ENCODE measurements at regions not wholly inside any gene's neighbourhood (a gene's known extent, or its start where the extent isn't known, plus 50 kb on each side); places are given as distances from the start of the nearest gene placed in this dataset.

DNA sequence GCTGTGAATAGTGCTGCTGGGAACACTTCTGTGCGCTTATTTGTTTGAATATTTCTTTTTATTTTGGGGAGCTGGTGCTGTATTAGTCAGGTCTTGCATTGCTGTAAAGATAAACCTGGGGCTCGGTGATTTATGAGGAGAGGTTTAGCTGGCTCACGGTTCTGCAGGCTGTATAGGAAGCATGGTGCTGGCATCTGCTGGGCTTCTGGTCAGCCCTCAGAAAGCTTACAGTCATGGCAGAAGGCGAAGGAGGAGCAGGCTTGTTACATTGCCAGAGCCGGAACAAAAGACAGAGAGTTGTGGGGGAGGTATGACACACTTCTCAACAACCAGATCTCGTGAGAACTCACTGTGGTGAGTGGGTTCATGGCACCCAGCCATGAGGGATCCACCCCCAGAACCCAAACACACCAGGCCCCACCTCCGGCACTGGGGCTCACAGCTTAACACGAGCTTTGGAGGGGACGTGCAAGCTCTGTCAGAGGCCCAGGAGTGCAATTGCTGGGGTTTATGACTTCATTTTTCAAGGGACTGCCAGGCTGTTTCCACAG, 68.8 kb upstream of the GATA5 start:
- RAD21 ChIA-PET (ENCODE audit: unreplicated experiment), result no interaction called here
- Histone ChIP-seq H3K4me2 (ENCODE audit: control insufficient read depth, insufficient read depth) (no peak overlapping the region), H3K27ac (ENCODE audit: control insufficient read depth, insufficient read depth) (no peak overlapping the region), H2AFZ (ENCODE audit: control insufficient read depth, low read depth, low read length) (no peak overlapping the region), H4K20me1 (ENCODE audit: control insufficient read depth, insufficient read depth) (no peaks in the 10 kb centered on the region), H3K9ac (ENCODE audit: control insufficient read depth, insufficient read depth, low read length) (no peak overlapping the region), H3K27me3 (replicated peaks in 1 of 2; ENCODE audit: control insufficient read depth in 2 of 2, insufficient read depth in 2 of 2, low read length in 1 of 2) (peaks cover 0 to 5% of the 10 kb centered on the region in 2 experiments; a peak in 3 of 4 replicates), H3K9me3 (replicated peaks; ENCODE audit: control insufficient read depth, insufficient read depth, low read length) (no peaks in the 10 kb centered on the region; the same call in 2 of the 3 replicates), H3K79me2 (ENCODE audit: control insufficient read depth, insufficient read depth, low read length) (no peaks in the 10 kb centered on the region), H3K4me1 (ENCODE audit: control insufficient read depth, insufficient read depth, low read length) (no peaks in the 10 kb centered on the region), H3K4me3 (no peak overlapping the region), H3K36me3 (ENCODE audit: control insufficient read depth in 2 of 2, insufficient read depth in 2 of 2, low read length in 1 of 2) (no peaks in the 10 kb centered on the region)
- no peak for FAIRE-seq
- SMC1A ChIA-PET (ENCODE audit: uncharacterized antibody, unreplicated experiment), result no interaction called here
- WGBS (ENCODE audit: insufficient coverage, insufficient replicate concordance, low lambda C conversion rate, missing lambda C conversion rate), result 40% methylated on average over 9 of the region's 9 CpGs
- no peak for DNase-seq (ENCODE audit: low read depth, low spot score)
- CTCF ChIA-PET, result no interaction called here
- no peak for TF ChIP-seq RAD21 (IDR thresholded peaks at IDR 0.05; ENCODE audit: insufficient read depth, low read depth, low read length)
- no peak for TF ChIP-seq TARDBP (IDR thresholded peaks at IDR 0.05; ENCODE audit: borderline replicate concordance)
- TF ChIP-seq EP300 (IDR thresholded peaks at IDR 0.05; ENCODE audit: borderline replicate concordance in 1 of 2, control insufficient read depth in 1 of 2, low read depth in 2 of 2, low read length in 2 of 2), result no peak
- no peak for TF ChIP-seq CBX3 (IDR thresholded peaks at IDR 0.05; ENCODE audit: borderline replicate concordance, low read depth)
- POLR2A ChIA-PET, result no interaction called here
- no TSS peak for BruUV-seq (replicated peaks)
- in situ Hi-C loops (cut with MboI) (no loop called here), intact Hi-C loops (cut with micrococcal nuclease; ENCODE audit: unreplicated experiment) (no loop called here)
- no peak for ATAC-seq

DNA sequence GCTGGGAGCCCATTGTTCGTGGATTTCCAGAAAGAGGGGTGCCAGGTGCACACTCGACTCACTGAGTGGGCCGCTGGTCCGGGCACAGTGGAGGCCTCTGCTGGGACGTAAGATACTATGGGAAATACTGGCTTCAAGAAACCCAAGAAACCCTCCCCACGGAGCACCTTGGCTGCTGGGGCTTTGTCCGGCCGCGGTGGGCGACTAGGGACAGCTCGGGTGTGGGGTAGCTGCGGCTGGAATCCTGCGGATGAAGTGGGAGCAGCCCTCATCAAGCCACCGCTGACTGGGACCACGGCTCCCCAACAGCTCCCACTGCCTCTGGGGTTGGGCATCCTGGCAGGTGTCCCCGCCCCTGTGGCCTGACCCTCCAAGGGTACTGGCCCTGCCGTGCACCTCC, 69.5 kb upstream of the GATA5 start:
- ATAC-seq (no peak), FAIRE-seq (no peak)
- SMC1A ChIA-PET (ENCODE audit: uncharacterized antibody, unreplicated experiment), result no interaction called here
- TF ChIP-seq, protein P1, sequence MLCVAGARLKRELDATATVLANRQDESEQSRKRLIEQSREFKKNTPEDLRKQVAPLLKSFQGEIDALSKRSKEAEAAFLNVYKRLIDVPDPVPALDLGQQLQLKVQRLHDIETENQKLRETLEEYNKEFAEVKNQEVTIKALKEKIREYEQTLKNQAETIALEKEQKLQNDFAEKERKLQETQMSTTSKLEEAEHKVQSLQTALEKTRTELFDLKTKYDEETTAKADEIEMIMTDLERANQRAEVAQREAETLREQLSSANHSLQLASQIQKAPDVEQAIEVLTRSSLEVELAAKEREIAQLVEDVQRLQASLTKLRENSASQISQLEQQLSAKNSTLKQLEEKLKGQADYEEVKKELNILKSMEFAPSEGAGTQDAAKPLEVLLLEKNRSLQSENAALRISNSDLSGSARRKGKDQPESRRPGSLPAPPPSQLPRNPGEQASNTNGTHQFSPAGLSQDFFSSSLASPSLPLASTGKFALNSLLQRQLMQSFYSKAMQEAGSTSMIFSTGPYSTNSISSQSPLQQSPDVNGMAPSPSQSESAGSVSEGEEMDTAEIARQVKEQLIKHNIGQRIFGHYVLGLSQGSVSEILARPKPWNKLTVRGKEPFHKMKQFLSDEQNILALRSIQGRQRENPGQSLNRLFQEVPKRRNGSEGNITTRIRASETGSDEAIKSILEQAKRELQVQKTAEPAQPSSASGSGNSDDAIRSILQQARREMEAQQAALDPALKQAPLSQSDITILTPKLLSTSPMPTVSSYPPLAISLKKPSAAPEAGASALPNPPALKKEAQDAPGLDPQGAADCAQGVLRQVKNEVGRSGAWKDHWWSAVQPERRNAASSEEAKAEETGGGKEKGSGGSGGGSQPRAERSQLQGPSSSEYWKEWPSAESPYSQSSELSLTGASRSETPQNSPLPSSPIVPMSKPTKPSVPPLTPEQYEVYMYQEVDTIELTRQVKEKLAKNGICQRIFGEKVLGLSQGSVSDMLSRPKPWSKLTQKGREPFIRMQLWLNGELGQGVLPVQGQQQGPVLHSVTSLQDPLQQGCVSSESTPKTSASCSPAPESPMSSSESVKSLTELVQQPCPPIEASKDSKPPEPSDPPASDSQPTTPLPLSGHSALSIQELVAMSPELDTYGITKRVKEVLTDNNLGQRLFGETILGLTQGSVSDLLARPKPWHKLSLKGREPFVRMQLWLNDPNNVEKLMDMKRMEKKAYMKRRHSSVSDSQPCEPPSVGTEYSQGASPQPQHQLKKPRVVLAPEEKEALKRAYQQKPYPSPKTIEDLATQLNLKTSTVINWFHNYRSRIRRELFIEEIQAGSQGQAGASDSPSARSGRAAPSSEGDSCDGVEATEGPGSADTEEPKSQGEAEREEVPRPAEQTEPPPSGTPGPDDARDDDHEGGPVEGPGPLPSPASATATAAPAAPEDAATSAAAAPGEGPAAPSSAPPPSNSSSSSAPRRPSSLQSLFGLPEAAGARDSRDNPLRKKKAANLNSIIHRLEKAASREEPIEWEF (IDR thresholded peaks at IDR 0.05; ENCODE audit: insufficient replicate concordance, low read depth, low read length), result no peak
- TF ChIP-seq KDM1A (IDR thresholded peaks at IDR 0.05; ENCODE audit: borderline replicate concordance), result no peak
- no peak for TF ChIP-seq BCL11A (IDR thresholded peaks at IDR 0.05; ENCODE audit: low read depth, low read length)
- no peak for TF ChIP-seq SUPT20H (IDR thresholded peaks at IDR 0.05; ENCODE audit: borderline replicate concordance, control insufficient read depth, low read depth, low read length)
- no peak for TF ChIP-seq TCF7 (IDR thresholded peaks at IDR 0.05; ENCODE audit: borderline replicate concordance)
- no peak for TF ChIP-seq EZH2 (IDR thresholded peaks at IDR 0.05; ENCODE audit: borderline replicate concordance, control insufficient read depth, low read depth, low read length)
- TF ChIP-seq SMAD1 (IDR thresholded peaks at IDR 0.05; ENCODE audit: low read depth, partially characterized antibody), result no peak

More for the DNA sequence above, 69.5 kb upstream of the GATA5 start:
- no peaks in the 10 kb centered on the region for H3K4me1 ChIP-seq (ENCODE audit: control insufficient read depth, insufficient read depth, low read length)
- ChIA-PET POLR2A (no interaction called here), CTCF (no interaction called here), RAD21 (ENCODE audit: unreplicated experiment) (no interaction called here)
- no peak overlapping the region for H3K4me2 ChIP-seq (ENCODE audit: control insufficient read depth, insufficient read depth)
- intact Hi-C loops (cut with micrococcal nuclease; ENCODE audit: unreplicated experiment) (no loop called here), in situ Hi-C loops (cut with MboI) (no loop called here)
- H2AFZ ChIP-seq (ENCODE audit: control insufficient read depth, low read depth, low read length), result no peak overlapping the region
- no peaks in the 10 kb centered on the region; the same call in 2 of the 3 replicates for H3K9me3 ChIP-seq (replicated peaks; ENCODE audit: control insufficient read depth, insufficient read depth, low read length)
- no peak for DNase-seq (ENCODE audit: low read depth, low spot score)
- no peak overlapping the region for H3K27ac ChIP-seq (ENCODE audit: control insufficient read depth, insufficient read depth)
- H3K9ac ChIP-seq (ENCODE audit: control insufficient read depth, insufficient read depth, low read length), result no peak overlapping the region
- no peaks in the 10 kb centered on the region for H4K20me1 ChIP-seq (ENCODE audit: control insufficient read depth, insufficient read depth)
- H3K4me3 ChIP-seq, result no peak overlapping the region
- WGBS (ENCODE audit: insufficient coverage, insufficient replicate concordance, low lambda C conversion rate, missing lambda C conversion rate), result 79% methylated on average over 17 of the region's 17 CpGs
- peaks cover 0 to 4% of the 10 kb centered on the region in 2 experiments; a peak in 3 of 4 replicates for H3K27me3 ChIP-seq (replicated peaks in 1 of 2; ENCODE audit: control insufficient read depth in 2 of 2, insufficient read depth in 2 of 2, low read length in 1 of 2)
- H3K79me2 ChIP-seq (ENCODE audit: control insufficient read depth, insufficient read depth, low read length), result no peaks in the 10 kb centered on the region
- H3K36me3 ChIP-seq (ENCODE audit: control insufficient read depth in 2 of 2, insufficient read depth in 2 of 2, low read length in 1 of 2), result no peaks in the 10 kb centered on the region
- no TSS peak for BruUV-seq (replicated peaks)

Data from GM12878 (cell line).